ENCODE measurements at regions not wholly inside any gene's neighbourhood (a gene's known extent, or its start where the extent isn't known, plus 50 kb on each side); places are given as distances from the start of the nearest gene placed in this dataset.
"Not testable (repeated sequence)": the region's sequence is repeated elsewhere in the genome, so short reads cannot be mapped to it uniquely, and the experiment has no call there.

- not testable (repeated sequence) for H3K4me1 ChIP-seq (ENCODE audit: insufficient read depth, low read length); H3K27me3 ChIP-seq (ENCODE audit: insufficient read depth, low read length); H3K4me3 ChIP-seq (ENCODE audit: low read length); H3K27ac ChIP-seq (ENCODE audit: low read length); H3K9ac ChIP-seq (ENCODE audit: low read depth, low read length); H3K36me3 ChIP-seq (ENCODE audit: insufficient read depth, low read depth, low read length)
- H3K9me3 ChIP-seq (ENCODE audit: insufficient read depth, low read depth, low read length), result peaks cover 51% of the 10 kb centered on the region
These were observed 218.1 kb downstream of the POTED start for GRCh38 chr21:13827666-13828065.

GRCh38 chr21:13827201-13827600 lies 217.6 kb downstream of the POTED start:
- Histone ChIP-seq H3K4me3 (ENCODE audit: low read length) (no peak overlapping the region), H3K27ac (ENCODE audit: low read length) (no peak overlapping the region), H3K9ac (ENCODE audit: low read depth, low read length) (no peak overlapping the region), H3K27me3 (ENCODE audit: insufficient read depth, low read length) (no peaks in the 10 kb centered on the region), H3K36me3 (ENCODE audit: insufficient read depth, low read depth, low read length) (no peaks in the 10 kb centered on the region), H3K4me1 (ENCODE audit: insufficient read depth, low read length) (no peaks in the 10 kb centered on the region), H3K9me3 (ENCODE audit: insufficient read depth, low read depth, low read length) (peaks cover 51% of the 10 kb centered on the region)

DNA sequence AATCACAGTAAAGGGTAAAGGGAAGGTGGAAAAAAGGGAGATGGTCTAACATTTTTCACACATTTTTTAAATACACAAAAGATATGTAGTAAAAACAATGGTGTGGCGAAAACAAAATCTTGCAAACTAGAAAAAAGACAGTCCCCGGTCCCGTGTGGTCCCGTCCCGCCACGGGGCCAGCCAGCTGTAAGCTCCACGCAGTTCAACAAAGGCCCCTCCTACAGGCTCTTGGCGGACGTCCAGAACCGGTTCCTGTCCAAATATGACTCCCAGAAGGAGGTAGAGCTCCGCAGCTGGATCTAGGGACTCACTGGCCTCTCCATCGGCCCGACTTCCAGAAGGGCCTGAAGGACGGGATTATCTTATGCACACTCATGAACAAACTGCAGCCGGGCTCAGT lies 216.9 kb downstream of the POTED start:
- H3K4me3 ChIP-seq (ENCODE audit: low read length); H3K27me3 ChIP-seq (ENCODE audit: insufficient read depth, low read length); H3K27ac ChIP-seq (ENCODE audit: low read length); H3K36me3 ChIP-seq (ENCODE audit: insufficient read depth, low read depth, low read length); H3K9ac ChIP-seq (ENCODE audit: low read depth, low read length); H3K4me1 ChIP-seq (ENCODE audit: insufficient read depth, low read length): not testable (repeated sequence)
- peaks cover 51% of the 10 kb centered on the region for H3K9me3 ChIP-seq (ENCODE audit: insufficient read depth, low read depth, low read length)

GRCh38 chr21:13825218-13825778 lies 215.7 kb downstream of the POTED start:
- not testable (repeated sequence) for H3K27ac ChIP-seq (ENCODE audit: low read length); H3K4me1 ChIP-seq (ENCODE audit: insufficient read depth, low read length); H3K9ac ChIP-seq (ENCODE audit: low read depth, low read length); H3K36me3 ChIP-seq (ENCODE audit: insufficient read depth, low read depth, low read length); H3K4me3 ChIP-seq (ENCODE audit: low read length); H3K27me3 ChIP-seq (ENCODE audit: insufficient read depth, low read length)
- H3K9me3 ChIP-seq (ENCODE audit: insufficient read depth, low read depth, low read length), result peaks cover 58% of the 10 kb centered on the region

DNA sequence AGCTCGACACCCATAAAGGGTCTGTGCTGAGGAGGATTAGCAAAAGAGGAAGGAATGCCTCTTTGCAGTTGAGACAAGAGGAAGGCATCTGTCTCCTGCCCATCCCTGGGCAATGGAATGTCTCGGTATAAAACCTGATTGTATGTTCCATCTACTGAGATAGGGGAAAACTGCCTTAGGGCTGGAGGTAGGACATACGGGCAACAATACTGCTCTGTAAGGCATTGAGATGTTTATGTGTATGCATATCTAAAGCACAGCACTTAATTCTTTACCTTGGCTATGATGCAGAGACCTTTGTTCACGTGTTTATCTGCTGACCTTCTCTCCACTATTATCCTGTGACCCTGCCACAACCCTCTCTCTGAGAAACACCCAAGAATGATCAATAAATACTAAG lies 210.7 kb downstream of the POTED start:
- not testable (repeated sequence) for H3K4me1 ChIP-seq (ENCODE audit: insufficient read depth, low read length); H3K36me3 ChIP-seq (ENCODE audit: insufficient read depth, low read depth, low read length); H3K4me3 ChIP-seq (ENCODE audit: low read length); H3K27ac ChIP-seq (ENCODE audit: low read length); H3K9ac ChIP-seq (ENCODE audit: low read depth, low read length); H3K27me3 ChIP-seq (ENCODE audit: insufficient read depth, low read length)
- H3K9me3 ChIP-seq (ENCODE audit: insufficient read depth, low read depth, low read length), result peaks cover 56% of the 10 kb centered on the region

DNA sequence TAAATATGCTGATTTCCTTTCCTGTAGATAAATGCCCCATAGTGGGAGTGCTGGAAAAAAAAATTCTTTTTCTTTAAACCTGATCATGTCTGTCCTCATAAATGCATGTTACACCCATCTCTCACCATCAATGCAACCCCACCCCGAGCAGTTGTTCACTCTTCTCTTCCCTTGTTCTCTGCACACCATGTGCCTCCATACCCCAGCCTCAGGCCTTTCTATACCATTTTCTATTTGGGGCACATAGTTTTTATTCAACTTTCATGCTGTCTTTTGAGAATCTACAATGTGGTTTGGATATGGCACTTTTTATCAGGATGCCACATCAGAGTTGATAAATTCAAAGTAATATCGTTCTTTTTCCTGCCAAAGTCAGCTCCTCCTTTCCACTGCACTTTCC lies 202.6 kb downstream of the POTED start:
- peaks cover 56% of the 10 kb centered on the region for H3K9me3 ChIP-seq (ENCODE audit: insufficient read depth, low read depth, low read length)
- H3K27ac ChIP-seq (ENCODE audit: low read length); H3K27me3 ChIP-seq (ENCODE audit: insufficient read depth, low read length); H3K36me3 ChIP-seq (ENCODE audit: insufficient read depth, low read depth, low read length); H3K9ac ChIP-seq (ENCODE audit: low read depth, low read length); H3K4me1 ChIP-seq (ENCODE audit: insufficient read depth, low read length); H3K4me3 ChIP-seq (ENCODE audit: low read length): not testable (repeated sequence)

GRCh38 chr21:13810559-13810958 lies 201.0 kb downstream of the POTED start:
- H3K4me3 ChIP-seq (ENCODE audit: low read length); H3K36me3 ChIP-seq (ENCODE audit: insufficient read depth, low read depth, low read length); H3K27me3 ChIP-seq (ENCODE audit: insufficient read depth, low read length); H3K9ac ChIP-seq (ENCODE audit: low read depth, low read length); H3K27ac ChIP-seq (ENCODE audit: low read length); H3K4me1 ChIP-seq (ENCODE audit: insufficient read depth, low read length): not testable (repeated sequence)
- H3K9me3 ChIP-seq (ENCODE audit: insufficient read depth, low read depth, low read length), result peaks cover 64% of the 10 kb centered on the region

- not testable (repeated sequence) for H3K27me3 ChIP-seq (ENCODE audit: insufficient read depth, low read length); H3K4me1 ChIP-seq (ENCODE audit: insufficient read depth, low read length); H3K9ac ChIP-seq (ENCODE audit: low read depth, low read length); H3K4me3 ChIP-seq (ENCODE audit: low read length); H3K36me3 ChIP-seq (ENCODE audit: insufficient read depth, low read depth, low read length); H3K27ac ChIP-seq (ENCODE audit: low read length)
- H3K9me3 ChIP-seq (ENCODE audit: insufficient read depth, low read depth, low read length), result peaks cover 63% of the 10 kb centered on the region
These were observed 196.9 kb downstream of the POTED start for GRCh38 chr21:13806444-13806843.

GRCh38 chr21:13802757-13803156 lies 193.2 kb downstream of the POTED start:
- peaks cover 48% of the 10 kb centered on the region for H3K9me3 ChIP-seq (ENCODE audit: insufficient read depth, low read depth, low read length)
- not testable (repeated sequence) for H3K27me3 ChIP-seq (ENCODE audit: insufficient read depth, low read length); H3K4me1 ChIP-seq (ENCODE audit: insufficient read depth, low read length); H3K9ac ChIP-seq (ENCODE audit: low read depth, low read length); H3K4me3 ChIP-seq (ENCODE audit: low read length); H3K36me3 ChIP-seq (ENCODE audit: insufficient read depth, low read depth, low read length); H3K27ac ChIP-seq (ENCODE audit: low read length)
